H1 (cell line): ENCODE measurements at regions not wholly inside any gene's neighbourhood (a gene's known extent, or its start where the extent isn't known, plus 50 kb on each side); places are given as distances from the start of the nearest gene placed in this dataset.

Experiments
- CBX5 ChIP-seq: fragments of 300-800, 300-1000 bp; sonication (generic); IDR thresholded peaks from 2 replicates; pipeline ENCODE4 v1.7.1; 2016; ENCODE audit warnings: antibody characterized with exemption, low read length, low read depth
- GABPA ChIP-seq: IDR thresholded peaks from 2 replicates; pipeline ENCODE4 v1.6.1; 2011; ENCODE audit warnings: mild to moderate bottlenecking, low read length, moderate library complexity, borderline replicate concordance; ENCODE audit not compliant: insufficient read depth
- POLR2A ChIP-seq, 2 experiments: IDR thresholded peaks; 1 replicate in 1 of 2; 2 replicates in 1 of 2; pipeline ENCODE4 v1.6.1; 2011; ENCODE audit warnings: low read depth in 2 of 2, low read length in 2 of 2, mild to moderate bottlenecking in 2 of 2; ENCODE audit errors: control extremely low read depth in 1 of 2
- SP4 ChIP-seq: IDR thresholded peaks from 2 replicates; pipeline ENCODE4 v1.6.1; 2012; ENCODE audit warnings: low read length, inconsistent platforms

GRCh38 chr11:121802542-121802941, 313.5 kb downstream of the BLID start:
- TF ChIP-seq SP4 (no peak), GABPA (no peak), CBX5 (no peak), POLR2A (IDR thresholded peaks at IDR 0.05; ENCODE audit: control extremely low read depth in 1 of 2, low read depth in 2 of 2, low read length in 2 of 2) (no peak)
